Activated T-helper 2 cell treated with anti-CD3 and anti-CD28 coated beads, Interferon-gamma antibody, Interleukin-2, Interleukin-4, amounts not matched to agents 10 μg/mL and 5 μg/mL and 100 μg/mL, durations not matched to agents 14 hours and 24 hours and 36 hours (primary cell): ENCODE measurements at regions not wholly inside any gene's neighbourhood (a gene's known extent, or its start where the extent isn't known, plus 50 kb on each side); places are given as distances from the start of the nearest gene placed in this dataset.

Experiments used
- DNase-seq: peaks from one replicate; pipeline ENCODE4 v3.0.0; 2021; ENCODE audit warnings: low spot score
- H3K27ac Mint-ChIP-seq: one replicate; pipeline ENCODE4 v1.8.0; 2021; ENCODE audit warnings: mixed read lengths
- H3K27me3 Mint-ChIP-seq: one replicate; pipeline ENCODE4 v1.8.0; 2021; ENCODE audit warnings: low read depth, mixed read lengths
- H3K36me3 Mint-ChIP-seq: one replicate; pipeline ENCODE4 v1.8.0; 2021; ENCODE audit warnings: low read depth, mixed read lengths
- H3K4me1 Mint-ChIP-seq: one replicate; pipeline ENCODE4 v1.8.0; 2021; ENCODE audit warnings: low read depth, mixed read lengths
- H3K4me3 Mint-ChIP-seq: one replicate; pipeline ENCODE4 v1.8.0; 2021; ENCODE audit warnings: low read depth, mild to moderate bottlenecking, moderate library complexity, mixed read lengths
- H3K9me3 Mint-ChIP-seq: one replicate; pipeline ENCODE4 v1.8.0; 2021; ENCODE audit warnings: mixed read lengths
- intact Hi-C: fragments of 100-400 bp; cut with micrococcal nuclease; formaldehyde crosslinking; loops from one replicate; pipeline ENCODE4 v1.15.1; 2023

DNA sequence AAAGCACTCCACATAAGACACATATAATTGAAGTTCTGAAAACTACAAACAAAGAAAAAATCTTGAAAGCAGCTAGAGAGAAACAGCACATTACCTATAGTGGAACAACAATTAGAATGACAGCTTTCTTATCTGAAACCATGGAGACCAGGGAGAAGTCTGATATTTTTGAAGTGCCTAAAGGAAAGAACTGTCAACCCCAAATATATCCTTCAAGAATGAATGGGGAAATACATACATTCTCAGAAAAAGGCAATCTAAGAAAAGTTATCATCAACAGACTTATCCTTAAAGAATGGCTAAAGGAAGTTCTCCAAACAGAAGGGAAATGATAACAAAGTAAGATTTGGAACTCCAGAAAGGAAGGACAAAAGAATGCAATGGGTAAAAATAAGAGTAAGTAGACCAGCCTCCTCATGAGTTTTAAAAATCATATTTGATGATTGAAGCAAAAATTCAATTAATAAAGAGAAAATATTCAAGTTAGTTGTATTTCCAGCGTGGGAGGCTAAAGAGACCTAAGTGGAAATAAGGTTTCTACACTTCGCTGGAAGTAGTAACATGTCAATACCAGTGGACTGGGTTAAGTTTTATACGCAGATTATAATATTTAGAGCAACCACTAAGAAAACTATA lies 170.8 kb upstream of the SAMSN1 start:
- H3K4me1 Mint-ChIP-seq: peaks cover 27% of the 10 kb centered on the region
- no peak overlapping the region for H3K4me3 Mint-ChIP-seq
- intact Hi-C loops: no loop called here
- H3K27ac Mint-ChIP-seq: no peak overlapping the region
- H3K9me3 Mint-ChIP-seq: peaks cover 30% of the 10 kb centered on the region
- H3K36me3 Mint-ChIP-seq: peaks cover 5% of the 10 kb centered on the region
- H3K27me3 Mint-ChIP-seq: no peaks in the 10 kb centered on the region
- no peak for DNase-seq

- Mint-ChIP-seq H3K27ac (no peak overlapping the region), H3K27me3 (no peaks in the 10 kb centered on the region), H3K9me3 (peaks cover 46% of the 10 kb centered on the region), H3K4me3 (no peak overlapping the region), H3K36me3 (peaks cover 14% of the 10 kb centered on the region), H3K4me1 (peaks cover 11% of the 10 kb centered on the region)
- DNase-seq: no peak
- intact Hi-C loops: no loop called here
These were observed 167.0 kb upstream of the SAMSN1 start for GRCh38 chr21:14713109-14713508.

DNA sequence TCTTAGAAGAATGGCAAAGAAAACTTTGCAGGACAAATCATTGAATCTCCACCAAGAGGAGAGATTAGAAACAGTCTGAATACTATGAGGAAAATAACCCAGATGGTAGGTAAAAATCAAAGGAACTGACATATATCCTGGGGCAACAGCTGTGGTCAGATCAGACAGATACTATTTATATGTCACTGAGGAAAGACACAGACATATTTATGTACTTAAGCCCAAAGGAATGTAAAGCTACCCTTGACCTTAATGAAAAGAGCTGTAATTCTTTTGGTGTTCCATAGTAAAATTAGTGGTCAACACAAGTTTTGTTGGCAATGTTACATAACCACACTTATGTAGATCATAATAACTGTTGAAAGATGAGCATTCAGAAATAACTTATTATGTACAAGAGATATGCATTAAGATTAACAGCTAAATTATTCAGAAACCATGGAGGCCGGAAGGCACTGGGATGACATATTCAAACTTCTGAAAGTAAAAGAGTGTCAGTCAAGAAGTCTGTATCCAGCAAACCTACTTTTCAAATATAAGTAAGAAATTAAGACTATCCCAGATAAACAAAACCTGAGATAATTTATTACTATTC lies 166.1 kb upstream of the SAMSN1 start:
- H3K36me3 Mint-ChIP-seq: peaks cover 14% of the 10 kb centered on the region
- H3K4me3 Mint-ChIP-seq: no peak overlapping the region
- H3K9me3 Mint-ChIP-seq: peaks cover 46% of the 10 kb centered on the region
- no peak overlapping the region for H3K27ac Mint-ChIP-seq
- H3K27me3 Mint-ChIP-seq: no peaks in the 10 kb centered on the region
- peaks cover 6% of the 10 kb centered on the region for H3K4me1 Mint-ChIP-seq
- intact Hi-C loops: no loop called here
- DNase-seq: no peak

- peaks cover 11% of the 10 kb centered on the region for H3K36me3 Mint-ChIP-seq
- peaks cover 42% of the 10 kb centered on the region for H3K9me3 Mint-ChIP-seq
- H3K4me1 Mint-ChIP-seq: peaks cover 12% of the 10 kb centered on the region
- intact Hi-C loops: no loop called here
- no peak overlapping the region for H3K4me3 Mint-ChIP-seq
- no peak overlapping the region for H3K27ac Mint-ChIP-seq
- DNase-seq: no peak
- H3K27me3 Mint-ChIP-seq: no peaks in the 10 kb centered on the region
These were observed 165.2 kb upstream of the SAMSN1 start for GRCh38 chr21:14711287-14711686.

DNA sequence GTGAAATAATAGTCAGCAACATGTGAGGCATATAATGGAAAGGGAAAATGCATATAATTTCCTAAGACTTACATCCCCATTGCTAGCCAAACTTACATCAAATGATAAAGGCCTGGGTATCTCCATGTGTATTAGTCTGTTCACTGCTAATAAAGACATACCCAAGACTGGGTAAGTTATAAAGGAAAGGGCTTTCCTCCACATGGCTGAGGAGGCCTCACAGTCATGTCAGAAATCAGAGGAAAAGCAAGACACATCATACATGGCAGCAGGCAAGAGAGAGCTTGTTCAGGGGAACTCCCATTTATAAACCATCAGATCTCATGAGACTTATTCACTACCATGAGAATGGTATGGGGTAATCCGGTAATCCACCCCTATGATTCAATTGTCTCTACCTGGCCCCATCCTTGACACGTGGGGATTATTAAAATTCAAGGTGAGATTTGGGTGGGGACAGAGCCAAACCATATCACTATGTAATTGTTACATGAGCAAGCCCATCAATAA lies 161.5 kb upstream of the SAMSN1 start:
- H3K36me3 Mint-ChIP-seq: peaks cover 11% of the 10 kb centered on the region
- DNase-seq: no peak
- H3K9me3 Mint-ChIP-seq: peaks cover 22% of the 10 kb centered on the region
- no peaks in the 10 kb centered on the region for H3K27me3 Mint-ChIP-seq
- no peak overlapping the region for H3K27ac Mint-ChIP-seq
- intact Hi-C loops: no loop called here
- H3K4me1 Mint-ChIP-seq: peaks cover 14% of the 10 kb centered on the region
- no peak overlapping the region for H3K4me3 Mint-ChIP-seq

DNA sequence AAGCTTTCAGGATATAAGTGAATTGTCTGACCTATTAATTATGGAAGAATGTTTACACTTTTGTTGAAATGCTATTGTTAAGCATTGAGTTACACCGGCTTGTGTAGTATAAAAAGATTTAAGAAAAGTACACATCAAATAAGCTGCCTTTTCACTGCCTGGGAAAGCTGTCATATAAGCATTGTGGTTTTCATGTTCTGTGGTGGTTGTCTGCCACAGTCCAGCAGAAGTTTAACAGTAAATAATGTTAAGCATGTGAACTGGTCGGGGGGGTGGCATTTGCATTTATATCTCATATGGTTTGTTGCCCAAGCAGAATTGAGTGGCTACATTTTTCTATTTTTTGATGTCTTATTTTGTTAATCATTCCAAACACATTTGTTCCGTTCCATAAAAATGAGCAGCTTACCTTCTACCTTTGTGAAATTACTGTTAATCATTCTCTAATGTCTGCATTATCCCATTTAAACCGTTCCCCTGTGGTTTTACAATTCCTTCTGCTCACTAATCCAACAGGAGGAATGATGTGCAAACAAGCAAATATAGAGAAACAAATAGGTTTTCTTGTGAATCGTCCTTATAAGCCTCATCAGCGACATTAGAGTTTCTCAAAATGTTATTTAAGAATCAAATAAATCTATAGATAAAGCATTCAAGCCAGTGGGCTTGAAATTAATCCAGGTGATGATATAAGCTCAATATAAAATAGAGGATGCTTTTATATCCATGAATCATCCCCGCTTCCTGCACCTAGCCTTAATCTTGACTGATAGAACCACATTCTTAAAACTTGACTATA lies 160.8 kb upstream of the SAMSN1 start:
- Mint-ChIP-seq H3K4me1 (peaks cover 10% of the 10 kb centered on the region), H3K27ac (no peak overlapping the region), H3K27me3 (no peaks in the 10 kb centered on the region), H3K4me3 (no peak overlapping the region), H3K9me3 (peaks cover 17% of the 10 kb centered on the region), H3K36me3 (peaks cover 10% of the 10 kb centered on the region)
- intact Hi-C loops: no loop called here
- no peak for DNase-seq

GRCh38 chr21:14699433-14700407 lies 153.6 kb upstream of the SAMSN1 start:
- Mint-ChIP-seq H3K4me3 (no peak overlapping the region), H3K27ac (no peak overlapping the region), H3K4me1 (peaks cover 2% of the 10 kb centered on the region), H3K36me3 (peaks cover 7% of the 10 kb centered on the region), H3K9me3 (no peaks in the 10 kb centered on the region), H3K27me3 (no peaks in the 10 kb centered on the region)
- no peak for DNase-seq
- intact Hi-C loops: no loop called here

DNA sequence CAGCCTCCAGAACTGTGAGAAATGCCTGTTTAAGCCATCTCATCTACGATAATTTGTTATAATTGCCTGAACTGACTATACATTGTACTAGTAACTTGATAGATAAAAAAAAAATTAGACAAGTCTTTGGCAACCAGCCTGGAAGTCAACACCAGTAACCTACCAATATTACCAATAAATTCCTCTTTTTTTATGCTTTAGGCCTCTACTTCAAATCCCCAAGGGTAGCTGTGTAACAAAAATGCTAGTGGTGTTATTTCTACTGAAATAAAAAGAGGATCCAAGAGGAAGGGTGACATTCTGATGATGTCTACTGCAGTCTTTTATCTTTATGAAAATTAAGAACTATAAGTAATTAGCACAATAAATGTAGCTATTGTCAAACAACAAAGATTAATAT lies 151.7 kb upstream of the SAMSN1 start:
- H3K36me3 Mint-ChIP-seq: peaks cover 7% of the 10 kb centered on the region
- intact Hi-C loops: no loop called here
- no peak for DNase-seq
- peaks cover 2% of the 10 kb centered on the region for H3K4me1 Mint-ChIP-seq
- no peak overlapping the region for H3K27ac Mint-ChIP-seq
- H3K27me3 Mint-ChIP-seq: no peaks in the 10 kb centered on the region
- H3K9me3 Mint-ChIP-seq: no peaks in the 10 kb centered on the region
- H3K4me3 Mint-ChIP-seq: no peak overlapping the region

GRCh38 chr21:14694817-14695216 lies 148.7 kb upstream of the SAMSN1 start:
- H3K27me3 Mint-ChIP-seq: no peaks in the 10 kb centered on the region
- no peak for DNase-seq
- peaks cover 1% of the 10 kb centered on the region for H3K9me3 Mint-ChIP-seq
- H3K4me1 Mint-ChIP-seq: peaks cover 12% of the 10 kb centered on the region
- no peak overlapping the region for H3K27ac Mint-ChIP-seq
- H3K4me3 Mint-ChIP-seq: no peak overlapping the region
- H3K36me3 Mint-ChIP-seq: peaks cover 1% of the 10 kb centered on the region
- intact Hi-C loops: no loop called here

- Mint-ChIP-seq H3K9me3 (peaks cover 9% of the 10 kb centered on the region), H3K4me1 (peaks cover 9% of the 10 kb centered on the region), H3K27ac (no peak overlapping the region), H3K4me3 (no peak overlapping the region), H3K36me3 (peaks cover 10% of the 10 kb centered on the region), H3K27me3 (no peaks in the 10 kb centered on the region)
- no peak for DNase-seq
- intact Hi-C loops: no loop called here
These were observed 147.9 kb upstream of the SAMSN1 start for GRCh38 chr21:14693997-14694396.

GRCh38 chr21:14691914-14692313 lies 145.8 kb upstream of the SAMSN1 start:
- DNase-seq: no peak
- H3K4me3 Mint-ChIP-seq: no peak overlapping the region
- H3K9me3 Mint-ChIP-seq: peaks cover 14% of the 10 kb centered on the region
- intact Hi-C loops: no loop called here
- no peak overlapping the region for H3K27ac Mint-ChIP-seq
- peaks cover 17% of the 10 kb centered on the region for H3K36me3 Mint-ChIP-seq
- H3K4me1 Mint-ChIP-seq: peaks cover 26% of the 10 kb centered on the region
- H3K27me3 Mint-ChIP-seq: no peaks in the 10 kb centered on the region

DNA sequence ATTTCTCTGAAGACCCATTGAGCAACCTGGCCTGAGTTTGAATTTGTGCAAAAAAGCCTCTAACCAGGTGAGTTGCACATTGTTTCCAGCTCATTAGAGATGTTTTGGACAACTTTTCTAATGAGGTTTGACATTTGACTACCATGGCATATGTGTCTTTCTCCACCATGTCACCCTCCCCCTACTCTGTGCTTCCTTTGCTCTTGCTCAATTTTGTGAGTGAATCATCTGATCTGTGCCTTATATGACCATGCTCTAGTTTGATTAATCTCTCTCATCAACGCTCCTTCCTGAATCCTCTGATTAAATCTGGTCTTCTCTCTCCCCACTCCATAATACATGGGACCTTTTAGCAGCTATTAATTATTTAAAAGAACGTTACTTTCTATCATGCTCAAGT lies 144.8 kb upstream of the SAMSN1 start:
- DNase-seq: no peak
- no peak overlapping the region for H3K27ac Mint-ChIP-seq
- intact Hi-C loops: no loop called here
- no peaks in the 10 kb centered on the region for H3K27me3 Mint-ChIP-seq
- peaks cover 14% of the 10 kb centered on the region for H3K9me3 Mint-ChIP-seq
- peaks cover 33% of the 10 kb centered on the region for H3K4me1 Mint-ChIP-seq
- H3K36me3 Mint-ChIP-seq: peaks cover 17% of the 10 kb centered on the region
- no peak overlapping the region for H3K4me3 Mint-ChIP-seq
